ENCODE measurements at regions not wholly inside any gene's neighbourhood (a gene's known extent, or its start where the extent isn't known, plus 50 kb on each side); places are given as distances from the start of the nearest gene placed in this dataset.

- no peak for TF ChIP-seq CTCF (IDR thresholded peaks at IDR 0.05; ENCODE audit: low read depth, low read length)
- TF ChIP-seq EZH2phosphoT487 (IDR thresholded peaks at IDR 0.05; ENCODE audit: low read depth), result no peak
These were observed 1104.7 kb downstream of the SLC6A15 start for GRCh38 chr12:83807871-83808270.
